Small intestine (tissue), 7 donors: ENCODE measurements at regions not wholly inside any gene's neighbourhood (a gene's known extent, or its start where the extent isn't known, plus 50 kb on each side); places are given as distances from the start of the nearest gene placed in this dataset.
"Not testable (repeated sequence)": the region's sequence is repeated elsewhere in the genome, so short reads cannot be mapped to it uniquely, and the experiment has no call there.

Experiments
- DNase-seq, 2 donors: peaks; one replicate each; pipeline versions ENCODE4 v3.0.0 to v3.0.0-alpha.2; 2013
- FAIRE-seq: peaks from 2 replicates; lab custom pipeline; 2012; peaks lifted over from hg19 to GRCh38; lab: Jason Lieb, UNC
- H3K27ac ChIP-seq, 3 donors: one replicate each; pipeline ENCODE4 v1.5.1; 2013; ENCODE audit warnings: low read length in 2 of 3, mild to moderate bottlenecking in 2 of 3, control low read depth in 1 of 3, inconsistent platforms in 1 of 3, low read depth in 1 of 3, moderate library complexity in 1 of 3
- H3K27me3 ChIP-seq, 3 donors: one replicate each; pipeline ENCODE4 v1.6.1; 2013; ENCODE audit warnings: low read length in 3 of 3, inconsistent platforms in 1 of 3; ENCODE audit not compliant: control insufficient read depth in 3 of 3, insufficient read depth in 3 of 3
- H3K36me3 ChIP-seq, 3 donors: one replicate each; pipeline ENCODE4 v1.6.1; 2013; ENCODE audit warnings: low read length in 3 of 3, inconsistent platforms in 1 of 3, low read depth in 1 of 3, mild to moderate bottlenecking in 1 of 3, moderate library complexity in 1 of 3; ENCODE audit not compliant: control insufficient read depth in 3 of 3, insufficient read depth in 2 of 3
- H3K4me1 ChIP-seq, 3 donors: one replicate each; pipeline ENCODE4 v1.6.1; 2013; ENCODE audit warnings: low read length in 2 of 3, inconsistent platforms in 1 of 3, low read depth in 1 of 3, mild to moderate bottlenecking in 1 of 3, moderate library complexity in 1 of 3; ENCODE audit not compliant: control insufficient read depth in 3 of 3, insufficient read depth in 2 of 3
- H3K4me3 ChIP-seq, 3 donors: one replicate each; pipeline ENCODE4 v1.5.1; 2013; ENCODE audit warnings: low read length in 3 of 3, control low read depth in 1 of 3, inconsistent platforms in 1 of 3, low read depth in 1 of 3, mild to moderate bottlenecking in 1 of 3, moderate library complexity in 1 of 3
- H3K9me3 ChIP-seq, 2 donors: one replicate each; pipeline ENCODE4 v1.6.1; 2013; ENCODE audit warnings: low read depth in 1 of 2, low read length in 1 of 2; ENCODE audit not compliant: control insufficient read depth in 2 of 2, insufficient read depth in 1 of 2
- WGBS, 3 donors: extraction: QIAGEN DNeasy Blood & Tissue Kit; methylation state at CpG; one replicate each; pipeline ENCODE4 v1.1.7; 2013; 5-methylcytosine and 5-hydroxymethylcytosine counted together
- donor health status: healthy with polysubstance abuse.
- donor health status: control.
- donor health status: control.
- donor health status: Bipolar disorder and iron deficiency.
- donor health status: healthy.

DNA sequence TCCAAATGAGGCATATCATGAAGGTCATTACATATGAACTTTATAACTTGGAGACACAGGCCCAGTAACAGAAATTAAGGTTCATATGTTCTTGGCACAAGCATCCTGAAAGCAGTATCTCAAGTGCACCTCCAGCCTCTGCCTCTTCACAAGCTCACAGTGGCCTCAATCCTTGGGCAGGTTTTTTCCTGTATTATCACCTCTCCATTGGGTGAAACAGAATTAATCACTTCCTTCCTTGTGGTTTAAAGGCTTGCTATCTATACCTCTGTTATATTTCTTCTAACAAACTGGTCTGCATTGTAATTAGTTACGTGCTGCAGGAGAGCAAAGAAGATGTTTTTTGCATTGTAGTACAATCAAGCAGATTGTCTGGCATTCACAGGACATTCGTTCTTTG lies 471.0 kb downstream of the FOXD4L4 start:
- not testable (repeated sequence) for H3K27ac ChIP-seq, H3K36me3 ChIP-seq, H3K4me3 ChIP-seq, H3K9me3 ChIP-seq, H3K4me1 ChIP-seq, DNase-seq, H3K27me3 ChIP-seq, FAIRE-seq
- WGBS, 3 donors, result no CpG with 5 or more reads among the region's 2 CpGs

DNA sequence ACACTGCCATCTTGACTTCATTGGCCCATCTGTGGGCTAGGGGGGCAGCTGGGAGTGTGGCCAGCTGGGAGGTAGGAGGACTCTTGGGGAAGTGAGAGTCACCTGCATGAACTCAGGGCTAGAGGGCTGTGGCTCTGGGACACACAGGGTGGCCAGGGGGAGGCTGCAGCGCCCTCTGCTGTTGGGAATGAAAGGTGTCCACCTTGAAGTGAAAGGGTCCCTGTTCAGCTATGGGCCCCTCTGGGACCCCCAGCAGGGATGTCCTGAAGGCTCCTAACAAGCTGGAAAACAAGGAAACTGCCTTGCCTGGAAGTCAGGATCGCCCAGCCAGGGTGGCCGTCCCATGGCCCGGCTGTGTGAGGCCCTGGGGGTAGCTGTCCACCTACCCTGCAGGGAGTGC lies 507.8 kb downstream of the FOXD4L4 start:
- H3K4me1 ChIP-seq, H3K27ac ChIP-seq, H3K4me3 ChIP-seq, DNase-seq, H3K27me3 ChIP-seq, H3K36me3 ChIP-seq, FAIRE-seq, H3K9me3 ChIP-seq: not testable (repeated sequence)
- WGBS, 3 donors, result 75% methylated on average over 4 of the region's 4 CpGs; no CpG with 5 or more reads in 2 of the 3 donors

DNA sequence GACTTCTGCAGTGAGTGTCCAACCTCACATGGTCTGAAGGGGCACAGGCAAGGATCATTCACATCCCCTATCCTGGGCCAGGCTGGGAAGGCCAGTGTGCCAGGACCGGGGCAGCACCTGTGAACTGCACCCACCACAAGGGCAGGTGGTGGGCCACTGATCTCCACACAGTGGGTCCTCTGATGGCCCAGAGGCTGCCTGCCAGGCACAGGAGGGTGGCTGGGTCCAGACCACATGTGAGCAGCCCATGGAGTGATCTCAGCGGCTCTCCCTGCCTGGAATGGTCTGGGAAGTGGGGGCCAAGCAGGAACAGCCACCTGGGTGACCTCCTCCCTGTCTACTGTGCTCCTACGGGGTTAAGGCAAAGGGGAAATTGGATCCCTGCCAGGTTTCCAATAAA lies 508.5 kb downstream of the FOXD4L4 start:
- WGBS, 3 donors, result 13 to 64% (median 41%) methylated on average over 1 to 3 of the region's 3 CpGs
- FAIRE-seq, H3K27ac ChIP-seq, H3K4me3 ChIP-seq, H3K27me3 ChIP-seq, H3K4me1 ChIP-seq, H3K9me3 ChIP-seq, H3K36me3 ChIP-seq, DNase-seq: not testable (repeated sequence)

DNA sequence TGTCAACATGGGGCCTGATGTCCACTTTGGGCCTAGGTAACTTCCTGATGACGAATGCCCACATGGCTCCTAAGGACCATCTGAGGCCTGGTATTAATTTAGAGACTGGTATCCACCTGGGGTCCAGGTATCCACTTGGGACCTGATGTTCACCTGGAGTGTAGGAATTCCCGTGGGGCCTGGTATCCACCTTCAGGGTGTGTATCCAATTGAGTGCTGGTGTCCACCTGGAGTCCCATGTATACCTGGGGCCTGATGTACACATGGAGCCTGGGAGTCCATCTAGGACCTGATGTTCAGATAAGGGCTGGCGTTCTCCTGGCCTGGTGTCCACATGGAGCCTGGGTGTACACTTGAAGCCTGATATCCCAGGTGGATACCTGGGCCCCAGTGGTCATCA lies 520.6 kb downstream of the FOXD4L4 start:
- not testable (repeated sequence) for FAIRE-seq, H3K4me3 ChIP-seq, H3K27ac ChIP-seq, DNase-seq, H3K4me1 ChIP-seq, H3K9me3 ChIP-seq, H3K27me3 ChIP-seq, H3K36me3 ChIP-seq
- WGBS, 3 donors, result 93 to 98% methylated on average over 1 to 2 of the region's 3 CpGs; no CpG with 5 or more reads in 1 of the 3 donors

DNA sequence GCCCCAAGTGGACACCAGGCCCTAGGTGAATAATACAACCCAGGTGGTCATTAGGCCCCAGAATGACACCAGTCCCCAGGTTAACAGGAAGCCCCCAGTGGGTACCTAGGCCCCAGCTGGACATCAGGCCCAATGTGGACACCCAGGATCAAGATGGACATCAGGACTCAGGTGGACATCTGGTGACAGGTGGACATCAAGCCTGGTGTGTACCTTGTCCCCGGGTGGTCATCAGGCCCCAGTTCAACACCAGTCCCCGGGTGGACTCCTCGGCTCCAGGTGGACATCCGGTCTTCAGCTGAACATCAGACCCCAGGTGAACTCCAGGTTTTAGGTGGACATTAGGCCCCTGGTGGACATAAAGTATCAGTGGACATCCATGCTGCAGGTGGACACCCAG lies 524.6 kb downstream of the FOXD4L4 start:
- H3K4me1 ChIP-seq, H3K27ac ChIP-seq, H3K4me3 ChIP-seq, FAIRE-seq, H3K27me3 ChIP-seq, H3K36me3 ChIP-seq, DNase-seq: not testable (repeated sequence)
- peaks cover 0 to 15% of the 10 kb centered on the region in 2 donors for H3K9me3 ChIP-seq
- 94 to 100% (median 94%) methylated on average over 1 to 4 of the region's 4 CpGs for WGBS, 3 donors

DNA sequence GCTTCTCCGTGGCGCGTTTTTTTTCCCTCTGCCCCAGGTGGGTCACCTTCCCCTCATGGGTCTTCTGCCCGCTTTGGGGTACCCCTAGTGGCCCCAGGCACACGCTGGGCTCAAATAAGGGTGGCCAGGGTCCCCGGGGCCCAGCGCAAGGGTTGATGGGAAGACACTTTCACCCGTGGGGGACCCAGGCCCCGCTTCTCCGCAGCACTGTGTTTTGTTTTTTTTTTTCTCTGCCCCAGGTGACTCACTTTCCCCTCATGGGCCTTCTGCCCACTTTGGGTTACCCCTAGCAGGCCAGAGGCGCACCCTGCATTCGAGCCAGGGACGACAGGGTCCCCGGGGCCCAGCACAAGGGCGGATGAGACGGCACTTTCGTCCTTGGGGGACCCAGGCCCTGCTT lies 526.7 kb downstream of the FOXD4L4 start:
- not testable (repeated sequence) for H3K27me3 ChIP-seq, FAIRE-seq, DNase-seq, H3K27ac ChIP-seq, H3K4me3 ChIP-seq, H3K36me3 ChIP-seq, H3K4me1 ChIP-seq
- peaks cover 0 to 19% of the 10 kb centered on the region in 2 donors for H3K9me3 ChIP-seq
- 93 to 96% (median 94%) methylated on average over 12 to 17 of the region's 17 CpGs for WGBS, 3 donors

DNA sequence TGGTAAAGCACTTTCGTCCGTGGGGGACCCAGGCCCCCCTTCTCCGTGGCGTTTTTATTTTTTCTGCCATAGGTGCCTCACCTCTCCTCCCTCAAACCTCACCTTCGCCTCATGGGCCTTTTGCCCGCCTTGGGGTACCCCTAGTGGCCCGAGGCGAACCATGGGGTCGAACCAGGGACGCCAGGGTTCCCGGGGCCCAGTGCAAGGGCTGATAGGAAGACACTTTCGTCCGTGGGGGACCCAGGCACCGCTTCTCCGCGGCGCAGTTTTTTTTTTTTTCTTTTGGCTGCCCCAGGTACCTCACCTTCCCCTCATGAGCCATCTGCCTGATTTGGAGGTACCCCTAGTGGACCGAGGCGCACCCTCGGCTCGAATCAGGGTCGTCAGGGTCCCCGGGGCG lies 527.8 kb downstream of the FOXD4L4 start:
- peaks cover 0 to 20% of the 10 kb centered on the region in 2 donors for H3K9me3 ChIP-seq
- not testable (repeated sequence) for H3K27me3 ChIP-seq, H3K4me1 ChIP-seq, H3K4me3 ChIP-seq, H3K36me3 ChIP-seq, FAIRE-seq, H3K27ac ChIP-seq, DNase-seq
- WGBS, 3 donors, result 86 to 93% (median 88%) methylated on average over 6 to 20 of the region's 24 CpGs

DNA sequence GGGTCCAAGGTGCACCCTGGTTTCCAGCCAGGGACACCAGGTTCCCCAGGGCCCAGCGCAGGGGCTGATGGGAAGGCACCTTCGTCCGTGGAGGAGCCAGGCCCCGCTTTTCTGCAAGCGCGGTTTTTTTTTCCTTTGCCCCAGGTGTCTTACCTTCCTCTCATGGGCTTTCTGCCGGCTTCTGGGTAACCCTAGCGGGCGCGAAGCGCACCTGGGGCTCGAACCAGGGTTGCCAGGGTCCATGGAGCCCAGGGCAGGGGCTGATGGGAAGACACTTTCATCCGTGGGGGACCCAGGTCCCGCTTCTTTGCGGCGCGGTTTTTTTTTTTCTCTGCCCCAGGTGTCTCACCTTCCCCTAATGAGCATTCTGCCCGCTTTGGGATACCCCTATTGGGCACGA lies 529.3 kb downstream of the FOXD4L4 start:
- not testable (repeated sequence) for H3K36me3 ChIP-seq, FAIRE-seq, H3K27me3 ChIP-seq, H3K4me1 ChIP-seq, H3K4me3 ChIP-seq
- 14 to 29% (median 19%) methylated on average over 13 to 18 of the region's 19 CpGs for WGBS, 3 donors
- H3K9me3 ChIP-seq, result peaks cover 0 to 20% of the 10 kb centered on the region in 2 donors
- peak overlapping the region in 1 of 3 donors; percentile 14 for H3K27ac ChIP-seq
- peak; percentile 11 to 14 for DNase-seq

DNA sequence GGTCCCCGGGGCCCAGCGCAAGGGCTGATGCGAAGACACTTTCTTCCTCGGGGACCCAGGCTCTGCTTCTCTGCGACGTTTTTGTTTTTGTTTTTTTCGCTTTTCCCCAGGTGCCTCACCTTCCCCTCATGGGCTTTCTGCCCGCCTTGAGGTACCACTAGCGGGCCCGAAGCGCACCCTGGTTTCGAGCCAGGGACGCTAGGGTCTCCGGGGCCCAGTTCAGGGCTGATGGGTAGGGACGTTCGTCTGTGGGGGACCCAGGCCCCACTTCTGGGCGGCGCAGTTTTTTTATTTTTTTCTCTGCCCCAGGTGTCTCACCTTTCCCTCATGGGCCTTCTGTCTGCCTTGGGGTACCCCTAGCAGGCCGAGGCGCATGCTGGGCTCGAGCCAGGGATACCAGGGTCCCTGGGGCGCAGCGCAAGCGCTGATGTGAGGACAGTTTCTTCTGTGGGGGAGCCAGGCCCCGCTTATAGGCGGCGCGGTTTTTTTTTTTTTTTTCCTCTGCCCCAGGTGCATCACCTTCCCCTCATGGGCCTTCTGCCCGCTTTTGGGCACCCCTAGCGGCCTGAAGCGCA lies 530.0 kb downstream of the FOXD4L4 start:
- 15 to 47% (median 39%) methylated on average over 7 to 21 of the region's 31 CpGs for WGBS, 3 donors
- not testable (repeated sequence) for H3K27me3 ChIP-seq, H3K36me3 ChIP-seq, H3K27ac ChIP-seq, FAIRE-seq, DNase-seq, H3K4me1 ChIP-seq, H3K4me3 ChIP-seq
- peaks cover 0 to 20% of the 10 kb centered on the region in 2 donors for H3K9me3 ChIP-seq
